ENCODE measurements at regions not wholly inside any gene's neighbourhood (a gene's known extent, or its start where the extent isn't known, plus 50 kb on each side); places are given as distances from the start of the nearest gene placed in this dataset.

- no peak for TF ChIP-seq TEAD4 (IDR thresholded peaks at IDR 0.05)
- no peak for TF ChIP-seq NFIC (IDR thresholded peaks at IDR 0.05)
- no peak for TF ChIP-seq TAF1 (IDR thresholded peaks at IDR 0.05; ENCODE audit: low read depth)
- TF ChIP-seq CEBPB (IDR thresholded peaks at IDR 0.05), result no peak
Measured at GRCh38 chr2:126832014-126832413, 66.7 kb upstream of the TEX51 start.

GRCh38 chr2:126832757-126833156 lies 65.9 kb upstream of the TEX51 start:
- TF ChIP-seq USF1 (IDR thresholded peaks at IDR 0.05) (no peak), FOXM1 (IDR thresholded peaks at IDR 0.05; ENCODE audit: borderline replicate concordance, low read depth) (no peak), YY1 (IDR thresholded peaks at IDR 0.05; ENCODE audit: low read depth) (no peak), CEBPB (IDR thresholded peaks at IDR 0.05) (no peak), TCF12 (IDR thresholded peaks at IDR 0.05; ENCODE audit: low read depth) (no peak), RAD21 (IDR thresholded peaks at IDR 0.05; ENCODE audit: low read depth) (no peak), CREB1 (IDR thresholded peaks at IDR 0.05; ENCODE audit: low read depth) (no peak), ZBTB7A (IDR thresholded peaks at IDR 0.05; ENCODE audit: low read depth) (no peak), EP300 (IDR thresholded peaks at IDR 0.05; ENCODE audit: borderline replicate concordance) (no peak), NFIC (IDR thresholded peaks at IDR 0.05) (no peak)
- TF ChIP-seq, protein P1, sequence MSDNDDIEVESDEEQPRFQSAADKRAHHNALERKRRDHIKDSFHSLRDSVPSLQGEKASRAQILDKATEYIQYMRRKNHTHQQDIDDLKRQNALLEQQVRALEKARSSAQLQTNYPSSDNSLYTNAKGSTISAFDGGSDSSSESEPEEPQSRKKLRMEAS (IDR thresholded peaks at IDR 0.05), result no peak
- TF ChIP-seq, protein P2, sequence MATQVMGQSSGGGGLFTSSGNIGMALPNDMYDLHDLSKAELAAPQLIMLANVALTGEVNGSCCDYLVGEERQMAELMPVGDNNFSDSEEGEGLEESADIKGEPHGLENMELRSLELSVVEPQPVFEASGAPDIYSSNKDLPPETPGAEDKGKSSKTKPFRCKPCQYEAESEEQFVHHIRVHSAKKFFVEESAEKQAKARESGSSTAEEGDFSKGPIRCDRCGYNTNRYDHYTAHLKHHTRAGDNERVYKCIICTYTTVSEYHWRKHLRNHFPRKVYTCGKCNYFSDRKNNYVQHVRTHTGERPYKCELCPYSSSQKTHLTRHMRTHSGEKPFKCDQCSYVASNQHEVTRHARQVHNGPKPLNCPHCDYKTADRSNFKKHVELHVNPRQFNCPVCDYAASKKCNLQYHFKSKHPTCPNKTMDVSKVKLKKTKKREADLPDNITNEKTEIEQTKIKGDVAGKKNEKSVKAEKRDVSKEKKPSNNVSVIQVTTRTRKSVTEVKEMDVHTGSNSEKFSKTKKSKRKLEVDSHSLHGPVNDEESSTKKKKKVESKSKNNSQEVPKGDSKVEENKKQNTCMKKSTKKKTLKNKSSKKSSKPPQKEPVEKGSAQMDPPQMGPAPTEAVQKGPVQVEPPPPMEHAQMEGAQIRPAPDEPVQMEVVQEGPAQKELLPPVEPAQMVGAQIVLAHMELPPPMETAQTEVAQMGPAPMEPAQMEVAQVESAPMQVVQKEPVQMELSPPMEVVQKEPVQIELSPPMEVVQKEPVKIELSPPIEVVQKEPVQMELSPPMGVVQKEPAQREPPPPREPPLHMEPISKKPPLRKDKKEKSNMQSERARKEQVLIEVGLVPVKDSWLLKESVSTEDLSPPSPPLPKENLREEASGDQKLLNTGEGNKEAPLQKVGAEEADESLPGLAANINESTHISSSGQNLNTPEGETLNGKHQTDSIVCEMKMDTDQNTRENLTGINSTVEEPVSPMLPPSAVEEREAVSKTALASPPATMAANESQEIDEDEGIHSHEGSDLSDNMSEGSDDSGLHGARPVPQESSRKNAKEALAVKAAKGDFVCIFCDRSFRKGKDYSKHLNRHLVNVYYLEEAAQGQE (IDR thresholded peaks at IDR 0.05; ENCODE audit: low read depth), result no peak

- TF ChIP-seq ZBTB7A (IDR thresholded peaks at IDR 0.05; ENCODE audit: low read depth), result no peak
- TF ChIP-seq, protein P1 (IDR thresholded peaks at IDR 0.05), result no peak
- no peak for TF ChIP-seq RAD21 (IDR thresholded peaks at IDR 0.05; ENCODE audit: low read depth)
- TF ChIP-seq FOXM1 (IDR thresholded peaks at IDR 0.05; ENCODE audit: borderline replicate concordance, low read depth), result no peak
- no peak for TF ChIP-seq CREB1 (IDR thresholded peaks at IDR 0.05; ENCODE audit: low read depth)
- no peak for TF ChIP-seq YY1 (IDR thresholded peaks at IDR 0.05; ENCODE audit: low read depth)
- TF ChIP-seq TEAD4 (IDR thresholded peaks at IDR 0.05), result no peak
- TF ChIP-seq USF1 (IDR thresholded peaks at IDR 0.05), result no peak
- no peak for TF ChIP-seq TCF12 (IDR thresholded peaks at IDR 0.05; ENCODE audit: low read depth)
- TF ChIP-seq EP300 (IDR thresholded peaks at IDR 0.05; ENCODE audit: borderline replicate concordance), result no peak
- no peak for TF ChIP-seq NFIC (IDR thresholded peaks at IDR 0.05)
- no peak for TF ChIP-seq EGR1 (IDR thresholded peaks at IDR 0.05)
- TF ChIP-seq, protein P2 (IDR thresholded peaks at IDR 0.05; ENCODE audit: low read depth), result no peak
- no peak for TF ChIP-seq TAF1 (IDR thresholded peaks at IDR 0.05; ENCODE audit: low read depth)
- TF ChIP-seq CEBPB (IDR thresholded peaks at IDR 0.05), result no peak
Measured at GRCh38 chr2:126834006-126834659, 64.6 kb upstream of the TEX51 start.

- TF ChIP-seq, protein P2 (IDR thresholded peaks at IDR 0.05; ENCODE audit: low read depth), result no peak
- TF ChIP-seq ZBTB7A (IDR thresholded peaks at IDR 0.05; ENCODE audit: low read depth), result no peak
- TF ChIP-seq TEAD4 (IDR thresholded peaks at IDR 0.05), result no peak
- no peak for TF ChIP-seq TAF1 (IDR thresholded peaks at IDR 0.05; ENCODE audit: low read depth)
- no peak for TF ChIP-seq EGR1 (IDR thresholded peaks at IDR 0.05)
- no peak for TF ChIP-seq CREB1 (IDR thresholded peaks at IDR 0.05; ENCODE audit: low read depth)
- TF ChIP-seq NFIC (IDR thresholded peaks at IDR 0.05), result no peak
- TF ChIP-seq YY1 (IDR thresholded peaks at IDR 0.05; ENCODE audit: low read depth), result no peak
- TF ChIP-seq, protein P1 (IDR thresholded peaks at IDR 0.05), result no peak
- no peak for TF ChIP-seq EP300 (IDR thresholded peaks at IDR 0.05; ENCODE audit: borderline replicate concordance)
- TF ChIP-seq FOXM1 (IDR thresholded peaks at IDR 0.05; ENCODE audit: borderline replicate concordance, low read depth), result no peak
- TF ChIP-seq RAD21 (IDR thresholded peaks at IDR 0.05; ENCODE audit: low read depth), result no peak
- TF ChIP-seq USF1 (IDR thresholded peaks at IDR 0.05), result no peak
Measured at GRCh38 chr2:126835261-126835660, 63.4 kb upstream of the TEX51 start.

All from Ishikawa (cell line).